Kidney epithelial cell (primary cell): ENCODE measurements at regions not wholly inside any gene's neighbourhood (a gene's known extent, or its start where the extent isn't known, plus 50 kb on each side); places are given as distances from the start of the nearest gene placed in this dataset.

Source experiments
- DNase-seq: peaks from one replicate; pipeline ENCODE4 v3.0.0-alpha.2; 2010; ENCODE audit warnings: low read depth
- H3K27me3 ChIP-seq: 2 replicates; pipeline ENCODE4 v1.6.0; 2011; ENCODE audit warnings: low read length; ENCODE audit not compliant: control insufficient read depth, insufficient read depth
- H3K36me3 ChIP-seq: 2 replicates; pipeline ENCODE4 v1.5.1; 2011; ENCODE audit warnings: low read length; ENCODE audit not compliant: control insufficient read depth, insufficient read depth
- H3K4me3 ChIP-seq: 2 replicates; pipeline ENCODE4 v1.5.1; 2011; ENCODE audit warnings: low read depth, mild to moderate bottlenecking, control low read depth, low read length
- TF ChIP-seq, protein P1 (sequence below): IDR thresholded peaks from 2 replicates; pipeline ENCODE4 v1.5.1; 2011; ENCODE audit warnings: mild to moderate bottlenecking, moderate library complexity, low read length, control low read depth, inconsistent platforms; ENCODE audit not compliant: insufficient read depth, poor library complexity, severe bottlenecking

DNA sequence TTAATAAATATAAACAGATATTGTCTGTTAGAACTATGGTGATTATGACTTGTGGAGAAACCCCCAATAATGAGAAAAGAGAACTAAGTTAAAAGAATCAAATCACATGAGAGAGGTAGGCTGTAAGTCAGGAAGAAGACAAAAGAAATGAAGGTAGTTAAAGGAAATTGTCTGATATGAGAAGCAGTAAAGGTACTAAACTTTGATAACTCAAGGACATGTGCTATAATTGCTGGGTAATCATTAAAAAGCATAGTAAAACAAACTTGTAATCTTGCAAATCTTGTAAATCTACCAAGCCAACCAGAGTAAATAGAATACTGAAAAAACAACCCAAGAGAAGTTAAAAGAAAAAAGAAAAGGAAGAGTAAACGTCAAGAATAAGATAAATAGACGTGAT, 207.0 kb upstream of the CTNND2 start:
- H3K36me3 ChIP-seq = no peaks in the 10 kb centered on the region
- no peaks in the 10 kb centered on the region for H3K27me3 ChIP-seq
- no peak overlapping the region for H3K4me3 ChIP-seq
- TF ChIP-seq, protein P1, sequence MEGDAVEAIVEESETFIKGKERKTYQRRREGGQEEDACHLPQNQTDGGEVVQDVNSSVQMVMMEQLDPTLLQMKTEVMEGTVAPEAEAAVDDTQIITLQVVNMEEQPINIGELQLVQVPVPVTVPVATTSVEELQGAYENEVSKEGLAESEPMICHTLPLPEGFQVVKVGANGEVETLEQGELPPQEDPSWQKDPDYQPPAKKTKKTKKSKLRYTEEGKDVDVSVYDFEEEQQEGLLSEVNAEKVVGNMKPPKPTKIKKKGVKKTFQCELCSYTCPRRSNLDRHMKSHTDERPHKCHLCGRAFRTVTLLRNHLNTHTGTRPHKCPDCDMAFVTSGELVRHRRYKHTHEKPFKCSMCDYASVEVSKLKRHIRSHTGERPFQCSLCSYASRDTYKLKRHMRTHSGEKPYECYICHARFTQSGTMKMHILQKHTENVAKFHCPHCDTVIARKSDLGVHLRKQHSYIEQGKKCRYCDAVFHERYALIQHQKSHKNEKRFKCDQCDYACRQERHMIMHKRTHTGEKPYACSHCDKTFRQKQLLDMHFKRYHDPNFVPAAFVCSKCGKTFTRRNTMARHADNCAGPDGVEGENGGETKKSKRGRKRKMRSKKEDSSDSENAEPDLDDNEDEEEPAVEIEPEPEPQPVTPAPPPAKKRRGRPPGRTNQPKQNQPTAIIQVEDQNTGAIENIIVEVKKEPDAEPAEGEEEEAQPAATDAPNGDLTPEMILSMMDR = no peak
- no peak for DNase-seq

DNA sequence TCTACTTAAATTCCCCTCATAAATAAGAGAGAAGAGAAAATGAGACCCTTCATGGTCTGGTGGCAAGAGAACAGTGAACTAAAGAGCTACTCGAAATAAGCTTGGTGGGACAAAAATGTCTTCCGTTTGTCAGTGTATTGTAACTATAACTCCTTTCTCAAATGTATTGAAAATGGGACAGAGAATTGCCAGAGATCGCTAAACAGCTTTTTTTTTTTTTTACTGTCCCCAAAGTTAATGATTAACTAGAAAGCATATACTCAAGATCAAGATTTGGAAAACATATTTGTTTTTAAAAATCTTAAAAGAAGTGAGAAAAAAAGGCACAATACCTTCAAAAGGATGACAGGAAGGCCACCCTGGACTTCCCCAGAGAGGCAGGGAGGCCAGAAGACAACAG, 206.4 kb upstream of the CTNND2 start:
- TF ChIP-seq, protein P1 = no peak

DNA sequence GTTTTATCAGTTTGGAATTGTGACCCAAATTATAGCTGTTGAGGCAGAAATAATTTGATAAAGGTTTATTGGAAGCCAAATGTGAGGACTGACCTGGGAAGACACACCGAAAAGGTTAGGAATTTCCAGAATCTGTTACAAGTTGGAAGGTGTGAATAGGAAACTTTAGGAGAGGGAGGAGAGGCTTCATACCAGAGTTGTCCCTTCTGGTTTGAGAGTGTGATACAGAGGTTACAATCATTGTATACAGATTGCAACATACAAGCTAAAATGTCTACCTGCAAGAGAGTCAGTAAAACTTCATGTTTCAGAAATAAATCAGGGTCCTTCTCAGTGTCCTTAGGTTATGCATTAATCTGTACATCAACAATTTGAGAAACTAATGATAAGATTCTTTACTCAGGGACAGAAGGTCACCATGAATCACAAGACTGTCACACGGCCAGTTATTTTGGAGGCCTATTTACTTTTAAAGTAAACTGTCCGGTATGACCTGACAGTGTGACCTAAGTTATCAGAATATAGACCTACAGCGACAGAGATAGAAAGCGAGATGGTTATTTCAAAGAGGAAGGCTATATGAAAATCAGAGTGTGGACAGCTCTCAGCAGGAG, 204.9 kb upstream of the CTNND2 start:
- no peak for DNase-seq
- H3K27me3 ChIP-seq = no peaks in the 10 kb centered on the region
- no peaks in the 10 kb centered on the region for H3K36me3 ChIP-seq
- no peak overlapping the region for H3K4me3 ChIP-seq
- TF ChIP-seq, protein P1 = no peak

More for the DNA sequence above, 206.4 kb upstream of the CTNND2 start:
- DNase-seq = no peak
- no peaks in the 10 kb centered on the region for H3K27me3 ChIP-seq
- H3K4me3 ChIP-seq = no peak overlapping the region
- H3K36me3 ChIP-seq = no peaks in the 10 kb centered on the region

DNA sequence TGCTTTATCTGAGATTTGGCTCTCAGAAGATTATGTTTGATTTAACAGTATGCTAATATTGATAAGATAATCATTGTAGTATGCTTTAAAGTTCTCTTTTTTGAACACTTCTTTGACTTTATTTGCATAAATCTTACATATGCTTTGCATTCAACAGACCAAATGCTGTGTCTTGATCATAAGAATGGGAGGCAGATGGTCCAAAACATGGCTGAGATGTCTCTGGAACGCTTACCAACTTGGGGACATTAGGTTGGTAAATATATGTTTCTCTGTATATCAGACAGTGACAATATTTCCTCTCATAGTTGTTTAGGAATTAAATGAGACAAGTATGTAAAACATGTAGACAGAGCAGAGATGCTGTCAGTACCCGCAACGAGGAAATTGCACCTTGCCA, 197.9 kb upstream of the CTNND2 start:
- no peaks in the 10 kb centered on the region for H3K36me3 ChIP-seq
- TF ChIP-seq, protein P1 = no peak
- no peaks in the 10 kb centered on the region for H3K27me3 ChIP-seq
- DNase-seq = no peak
- no peak overlapping the region for H3K4me3 ChIP-seq

DNA sequence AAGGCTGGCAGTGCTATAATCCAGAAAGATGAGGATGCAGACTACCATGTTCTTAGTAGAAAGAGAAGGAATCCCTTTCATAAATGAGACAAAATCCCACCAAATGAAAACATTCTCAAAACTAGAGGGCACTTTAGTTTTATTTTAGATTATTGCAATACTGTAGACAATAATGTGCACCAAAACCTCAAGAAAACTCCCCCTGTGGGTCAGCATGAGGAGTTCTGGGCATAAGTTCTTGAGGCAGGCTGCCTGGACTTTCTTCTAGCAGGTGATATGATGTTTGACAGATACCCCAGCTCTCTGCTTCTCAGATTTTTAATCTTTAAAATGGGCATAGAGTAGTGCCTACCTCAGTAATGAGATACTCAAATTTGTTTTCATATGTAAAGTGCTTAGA, 196.3 kb upstream of the CTNND2 start:
- no peaks in the 10 kb centered on the region for H3K36me3 ChIP-seq
- TF ChIP-seq, protein P1 = no peak
- no peak overlapping the region for H3K4me3 ChIP-seq
- no peak for DNase-seq
- no peaks in the 10 kb centered on the region for H3K27me3 ChIP-seq

DNA sequence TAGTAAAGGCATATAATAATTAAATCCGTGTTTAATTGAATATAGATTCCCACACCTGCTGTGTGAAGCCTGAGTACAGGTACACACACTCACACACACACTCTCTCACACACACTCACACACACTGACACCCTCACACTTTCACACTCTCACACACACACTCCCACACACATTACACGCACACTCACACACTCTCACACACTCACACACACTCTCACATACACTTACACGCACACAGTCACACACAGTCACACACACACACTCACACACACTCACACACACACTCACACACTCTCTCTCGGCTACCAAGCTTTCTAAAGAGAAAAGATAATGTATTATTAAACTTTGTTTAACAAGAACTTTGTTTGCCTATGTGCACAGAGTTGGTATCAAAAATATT, 195.1 kb upstream of the CTNND2 start:
- no peaks in the 10 kb centered on the region for H3K27me3 ChIP-seq
- TF ChIP-seq, protein P1 = no peak

More for the DNA sequence above, 195.1 kb upstream of the CTNND2 start:
- Histone ChIP-seq H3K4me3 (no peak overlapping the region), H3K36me3 (no peaks in the 10 kb centered on the region)
- no peak for DNase-seq
